ENCODE measurements at regions not wholly inside any gene's neighbourhood (a gene's known extent, or its start where the extent isn't known, plus 50 kb on each side); places are given as distances from the start of the nearest gene placed in this dataset.
"Not testable (repeated sequence)": the region's sequence is repeated elsewhere in the genome, so short reads cannot be mapped to it uniquely, and the experiment has no call there.

- TF ChIP-seq CTCF (IDR thresholded peaks at IDR 0.05), result no peak
- intact Hi-C loops (cut with DNase I; ENCODE audit: low total_unique reads), result no loop called here
- H3K27me3 ChIP-seq, result no peaks in the 10 kb centered on the region
Measured at GRCh38 chr3:38957296-38957695, 94.4 kb downstream of the SCN11A start.

GRCh38 chr3:38952721-38953120, 99.0 kb downstream of the SCN11A start:
- Histone ChIP-seq H3K9me3 (no peaks in the 10 kb centered on the region), H3K4me3 (no peak overlapping the region), H3K36me3 (no peaks in the 10 kb centered on the region), H3K4me1 (no peaks in the 10 kb centered on the region), H3K27me3 (no peaks in the 10 kb centered on the region), H3K27ac (no peak overlapping the region)
- no peak for TF ChIP-seq CTCF (IDR thresholded peaks at IDR 0.05)
- DNase-seq, result no peak
- intact Hi-C loops (cut with DNase I; ENCODE audit: low total_unique reads), result no loop called here

More at GRCh38 chr3:38957296-38957695, 94.4 kb downstream of the SCN11A start:
- Histone ChIP-seq H3K4me3 (no peak overlapping the region), H3K9me3 (no peaks in the 10 kb centered on the region), H3K27ac (no peak overlapping the region), H3K4me1 (no peaks in the 10 kb centered on the region), H3K36me3 (no peaks in the 10 kb centered on the region)
- DNase-seq, result no peak

DNA sequence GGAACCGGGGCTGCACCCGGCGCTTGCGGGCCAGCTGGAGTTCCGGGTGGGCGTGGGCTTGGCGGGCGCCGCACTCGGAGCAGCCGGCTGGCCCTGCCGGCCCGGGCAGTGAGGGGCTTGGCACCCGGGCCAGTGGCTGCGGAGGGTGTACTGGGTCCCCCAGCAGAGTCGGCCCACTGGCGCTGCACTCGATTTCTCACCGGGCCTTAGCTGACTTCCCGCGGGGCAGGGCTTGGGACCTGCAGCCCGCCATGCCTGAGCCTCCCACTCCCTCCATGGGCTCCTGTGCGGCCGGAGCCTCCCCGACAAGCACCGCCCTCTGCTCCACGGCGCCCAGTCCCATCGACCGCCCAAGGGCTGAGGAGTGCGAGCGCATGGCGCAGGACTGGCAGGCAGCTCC, 100.6 kb downstream of the SCN11A start:
- H3K27me3 ChIP-seq; H3K4me1 ChIP-seq; H3K27ac ChIP-seq; intact Hi-C loops (cut with DNase I; ENCODE audit: low total_unique reads); H3K4me3 ChIP-seq; H3K9me3 ChIP-seq; H3K36me3 ChIP-seq; DNase-seq: not testable (repeated sequence)

- intact Hi-C loops (cut with DNase I; ENCODE audit: low total_unique reads), result no loop called here
Measured at GRCh38 chr3:38950581-38950980, 101.2 kb downstream of the SCN11A start.

DNA sequence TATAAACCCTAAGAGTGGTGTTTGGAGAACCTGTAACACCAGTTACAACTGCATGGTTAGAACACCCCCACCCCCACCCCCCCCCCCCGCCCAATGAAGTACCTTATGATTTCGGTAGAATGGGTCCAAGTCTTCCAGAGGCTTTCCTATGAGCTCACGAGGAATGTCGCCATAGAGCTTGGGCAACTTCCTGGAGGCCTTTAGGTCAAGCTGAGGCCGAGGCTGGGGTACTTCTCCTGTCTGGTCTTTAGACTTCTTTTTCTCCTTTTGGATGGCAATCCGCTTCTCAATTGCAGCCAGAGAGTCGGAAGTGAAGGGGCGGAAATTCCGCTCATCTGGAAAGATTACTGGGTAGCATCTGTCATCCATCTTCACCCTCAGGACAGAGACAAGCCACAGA, 101.8 kb downstream of the SCN11A start:
- intact Hi-C loops (cut with DNase I; ENCODE audit: low total_unique reads), result no loop called here
- no peaks in the 10 kb centered on the region for H3K36me3 ChIP-seq
- TF ChIP-seq CTCF (IDR thresholded peaks at IDR 0.05), result no peak
- H3K27me3 ChIP-seq, result no peaks in the 10 kb centered on the region
- no peak overlapping the region for H3K27ac ChIP-seq
- no peaks in the 10 kb centered on the region for H3K9me3 ChIP-seq
- H3K4me1 ChIP-seq, result no peaks in the 10 kb centered on the region
- H3K4me3 ChIP-seq, result no peak overlapping the region
- DNase-seq, result no peak

More at GRCh38 chr3:38950581-38950980, 101.2 kb downstream of the SCN11A start:
- no peaks in the 10 kb centered on the region for H3K36me3 ChIP-seq
- no peaks in the 10 kb centered on the region for H3K4me1 ChIP-seq
- no peak overlapping the region for H3K27ac ChIP-seq
- DNase-seq, result no peak
- no peaks in the 10 kb centered on the region for H3K27me3 ChIP-seq
- H3K4me3 ChIP-seq, result no peak overlapping the region
- no peak for TF ChIP-seq CTCF (IDR thresholded peaks at IDR 0.05)
- no peaks in the 10 kb centered on the region for H3K9me3 ChIP-seq

GRCh38 chr3:38940394-38940793, 111.3 kb downstream of the SCN11A start:
- Histone ChIP-seq H3K36me3 (no peaks in the 10 kb centered on the region), H3K9me3 (no peaks in the 10 kb centered on the region), H3K27me3 (no peaks in the 10 kb centered on the region), H3K4me3 (no peak overlapping the region), H3K27ac (no peak overlapping the region), H3K4me1 (no peaks in the 10 kb centered on the region)
- intact Hi-C loops (cut with DNase I; ENCODE audit: low total_unique reads), result no loop called here
- TF ChIP-seq CTCF (IDR thresholded peaks at IDR 0.05), result no peak
- DNase-seq, result no peak

Data from tibial artery (tissue), 4 donors.